Middle frontal gyrus (tissue), 1 donor: ENCODE measurements at regions not wholly inside any gene's neighbourhood (a gene's known extent, or its start where the extent isn't known, plus 50 kb on each side); places are given as distances from the start of the nearest gene placed in this dataset.
"Not testable (repeated sequence)": the region's sequence is repeated elsewhere in the genome, so short reads cannot be mapped to it uniquely, and the experiment has no call there.

Source experiments
- DNase-seq: peaks from one replicate; pipeline ENCODE4 v3.0.0-alpha.2; 2015; ENCODE audit warnings: low spot score; ENCODE audit errors: extremely low spot score

DNA sequence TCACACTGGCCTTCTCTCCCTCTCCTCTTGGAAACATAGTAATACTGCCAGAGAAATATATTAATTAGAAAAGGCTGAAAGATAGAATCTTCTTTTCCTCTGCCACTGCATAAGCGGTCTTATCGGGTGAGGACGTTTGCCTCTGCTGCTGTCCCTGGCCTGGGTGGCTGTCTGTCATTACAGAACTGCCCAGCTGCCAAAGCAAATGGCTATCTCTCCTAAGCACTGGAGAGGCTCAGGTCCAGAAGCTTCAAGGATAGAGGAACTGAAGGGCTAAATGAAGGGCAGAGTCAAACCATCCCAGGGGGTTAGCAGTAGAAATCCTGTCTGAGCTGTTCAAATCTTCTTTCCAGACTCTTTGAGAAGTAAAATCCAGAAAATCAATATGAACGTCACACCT lies 198.6 kb upstream of the CAND1 start:
- DNase-seq = no peak

DNA sequence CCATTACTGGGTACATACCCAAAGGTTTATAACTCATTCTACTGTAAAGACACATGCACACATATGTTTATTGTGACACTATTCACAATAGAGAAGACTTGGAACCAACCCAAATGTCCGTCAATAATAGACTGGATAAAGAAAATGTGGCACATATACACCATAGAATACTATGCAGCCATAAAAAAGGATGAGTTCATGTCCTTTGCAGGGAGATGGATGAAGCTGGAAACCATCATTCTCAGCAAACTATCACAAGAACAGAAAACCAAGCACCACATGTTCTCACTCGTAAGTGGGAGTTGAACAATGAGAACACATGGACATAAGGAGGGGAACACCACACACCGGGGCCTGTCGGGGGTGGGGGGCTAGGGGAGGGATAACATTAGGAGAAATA lies 196.9 kb upstream of the CAND1 start:
- DNase-seq = not testable (repeated sequence)

DNA sequence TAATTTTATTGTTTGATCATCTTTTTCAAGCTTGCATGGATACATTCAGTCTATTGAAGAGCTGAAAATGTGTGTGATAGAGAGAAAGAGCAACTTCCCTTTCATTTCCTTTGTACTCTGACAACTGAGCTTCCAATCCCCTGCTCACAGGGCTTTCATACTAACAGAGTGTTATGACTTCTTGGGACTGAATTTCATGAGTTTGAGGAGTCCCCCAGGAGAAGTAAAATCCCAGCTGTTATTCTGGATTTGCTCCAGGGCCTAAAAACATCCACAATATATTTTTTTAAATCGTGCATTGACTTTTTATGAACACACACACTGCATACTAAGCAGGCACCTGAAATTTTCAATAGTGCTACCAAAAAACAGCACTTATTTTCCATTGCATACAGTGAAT lies 195.8 kb upstream of the CAND1 start:
- DNase-seq = no peak

DNA sequence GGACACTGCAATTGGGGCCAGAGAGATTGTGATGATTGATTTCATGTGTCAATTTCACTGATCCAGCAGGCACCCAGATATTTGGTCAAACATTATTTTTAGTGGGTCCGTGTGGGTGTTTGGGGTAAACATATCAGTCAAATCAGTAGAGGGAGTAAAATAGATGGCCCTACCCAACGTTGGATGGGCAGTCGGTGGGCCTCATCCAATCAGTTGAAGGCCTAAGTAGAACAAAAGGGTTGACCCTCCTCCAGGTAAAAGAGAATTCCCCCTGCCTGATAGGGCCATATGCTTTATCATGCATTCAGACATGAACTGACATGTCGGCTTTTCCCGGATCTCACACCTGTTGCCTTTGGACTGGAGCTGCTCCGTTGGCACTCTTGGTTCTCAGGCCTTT lies 195.1 kb upstream of the CAND1 start:
- DNase-seq = no peak

DNA sequence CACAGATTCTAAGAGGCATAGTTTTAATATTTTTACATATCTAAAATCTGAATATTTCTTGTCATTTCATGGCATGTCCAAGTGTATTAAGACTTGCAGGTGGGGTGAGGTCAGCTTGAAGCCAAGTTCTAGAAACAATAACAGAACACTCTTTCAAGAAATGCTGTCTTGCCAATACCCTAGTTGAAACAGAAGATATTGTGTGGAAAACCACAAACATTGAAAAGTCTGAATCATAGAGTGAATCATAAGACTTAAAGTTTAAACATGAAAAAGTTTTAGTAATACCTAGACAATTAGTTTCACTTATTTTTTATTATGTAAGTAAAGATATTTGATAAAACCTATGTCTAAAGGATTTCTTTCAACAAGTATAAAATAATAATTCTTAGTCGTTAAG lies 191.5 kb upstream of the CAND1 start:
- DNase-seq = no peak

DNA sequence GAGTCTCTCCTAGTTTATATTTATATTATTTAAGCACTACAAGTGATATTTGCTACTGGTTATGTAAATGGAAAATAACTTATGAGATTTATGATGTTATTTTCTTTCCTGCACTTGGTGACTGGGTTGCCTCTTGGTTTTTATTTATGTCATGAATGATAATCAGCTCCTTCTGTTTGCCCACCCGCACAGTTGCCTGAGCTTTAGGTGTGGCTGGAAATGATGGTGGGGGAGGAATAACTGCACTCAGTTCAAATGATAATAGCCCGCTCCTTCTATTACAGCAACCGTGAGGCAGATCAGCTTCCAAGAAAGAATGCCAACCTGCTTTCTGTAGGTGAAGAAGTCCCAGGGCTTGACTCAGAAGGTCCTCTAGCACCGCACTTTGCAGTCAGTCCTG lies 190.2 kb upstream of the CAND1 start:
- DNase-seq = no peak

DNA sequence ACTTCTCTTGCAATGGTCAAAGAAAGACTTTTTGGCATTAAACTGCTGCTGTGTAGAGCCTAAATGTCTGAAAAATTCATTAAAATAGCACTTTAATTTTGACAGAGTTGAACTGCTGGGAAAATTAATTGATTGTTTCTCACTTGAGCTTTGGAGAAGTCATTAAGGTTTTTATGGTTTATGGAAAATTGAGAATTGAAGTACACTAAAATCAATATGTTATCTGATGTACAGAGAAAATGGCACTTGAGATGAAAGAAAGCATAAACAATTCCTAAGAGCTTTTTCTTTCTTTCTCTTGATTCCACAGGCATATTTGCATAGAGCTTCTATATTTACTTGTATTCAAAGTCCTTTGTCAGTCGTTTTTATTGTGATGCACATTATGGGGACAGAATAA lies 188.5 kb upstream of the CAND1 start:
- no peak for DNase-seq

DNA sequence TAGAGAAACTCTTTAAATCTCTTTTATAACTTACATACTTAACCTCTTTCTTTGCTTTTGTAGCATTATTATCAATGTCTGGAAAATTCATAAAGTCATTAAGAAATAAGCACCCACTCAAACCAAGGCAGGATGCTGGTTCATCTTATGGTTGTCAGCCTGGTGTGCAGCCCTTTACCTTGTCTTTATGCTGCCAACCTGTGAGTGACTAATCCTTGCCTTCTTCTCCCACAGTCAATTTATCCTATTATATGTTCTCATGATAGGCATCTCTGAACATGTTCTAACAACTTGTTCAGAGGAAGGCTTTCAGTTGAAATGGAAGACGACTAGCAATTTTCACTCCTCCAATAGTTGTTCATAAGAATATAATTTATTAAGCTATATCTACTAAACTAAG lies 186.9 kb upstream of the CAND1 start:
- DNase-seq = no peak

DNA sequence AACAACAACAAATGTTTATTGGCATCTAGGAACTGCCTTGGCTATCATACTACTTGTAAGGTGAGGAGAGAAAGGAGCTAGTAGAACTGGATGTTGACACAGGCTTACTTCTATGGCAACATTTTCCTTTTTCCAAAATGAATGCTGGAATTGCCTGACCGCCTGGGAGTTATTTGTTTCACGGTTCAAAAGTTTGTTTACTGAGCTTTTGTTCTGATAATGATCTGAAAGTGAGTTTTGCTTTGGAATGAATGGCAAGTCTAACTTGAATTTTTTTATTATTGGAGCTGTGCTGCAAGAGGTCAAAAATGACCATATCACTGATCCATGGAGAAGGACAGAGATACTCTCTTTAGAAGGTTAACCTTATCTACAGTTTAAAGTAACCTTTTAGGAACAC lies 183.5 kb upstream of the CAND1 start:
- no peak for DNase-seq

DNA sequence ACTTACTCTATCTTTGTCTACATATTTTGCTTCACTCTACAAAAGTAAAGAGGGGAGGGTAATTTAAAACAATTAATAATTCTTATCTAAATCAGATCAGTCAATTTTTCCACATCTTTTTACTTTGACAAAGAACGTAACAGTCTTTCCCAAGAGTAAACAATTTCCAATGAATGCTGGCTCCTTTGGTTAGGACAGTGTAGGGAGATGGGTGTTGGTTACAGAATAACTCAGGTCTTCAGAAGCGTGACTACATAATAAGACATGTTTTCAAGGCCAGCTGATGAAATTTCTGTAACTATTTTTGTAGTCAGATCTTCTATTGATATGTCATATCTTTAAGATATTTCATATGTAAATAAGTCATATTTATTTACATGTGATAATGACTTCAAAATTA lies 183.0 kb upstream of the CAND1 start:
- no peak for DNase-seq

DNA sequence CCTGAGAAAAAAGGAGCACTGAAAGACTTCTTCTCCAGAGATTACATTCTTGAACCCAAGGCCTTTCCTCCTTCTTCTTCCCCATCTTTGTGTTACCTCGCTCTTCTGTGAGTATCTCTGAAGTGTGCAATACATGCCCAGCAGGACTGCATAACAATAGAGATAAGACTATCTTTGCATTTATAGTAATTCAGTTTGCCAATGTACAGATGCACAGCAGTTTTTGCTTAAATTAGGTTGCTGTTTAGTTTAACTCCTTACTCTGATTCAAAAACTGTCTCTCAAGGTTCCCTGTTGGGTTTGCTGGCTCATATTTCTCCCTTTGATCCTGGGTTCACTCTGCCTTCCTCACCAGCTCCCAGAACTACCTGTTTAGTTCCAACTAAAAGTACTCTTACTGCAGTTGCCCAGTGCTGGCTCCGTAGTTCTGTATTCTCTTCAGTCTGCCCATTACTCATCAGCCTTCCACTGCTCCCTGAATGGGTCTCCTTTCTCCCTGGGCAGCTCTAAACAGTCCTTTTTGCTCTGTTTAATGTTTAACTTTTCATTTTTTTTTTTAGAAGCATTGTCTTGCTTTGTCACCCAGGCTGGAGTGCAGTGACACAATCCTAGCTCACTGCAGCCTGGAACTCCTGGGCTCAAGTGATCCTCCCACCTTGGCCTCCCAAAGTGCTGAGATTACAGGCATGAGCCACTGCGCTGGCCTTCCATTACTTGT lies 180.6 kb upstream of the CAND1 start:
- no peak for DNase-seq

DNA sequence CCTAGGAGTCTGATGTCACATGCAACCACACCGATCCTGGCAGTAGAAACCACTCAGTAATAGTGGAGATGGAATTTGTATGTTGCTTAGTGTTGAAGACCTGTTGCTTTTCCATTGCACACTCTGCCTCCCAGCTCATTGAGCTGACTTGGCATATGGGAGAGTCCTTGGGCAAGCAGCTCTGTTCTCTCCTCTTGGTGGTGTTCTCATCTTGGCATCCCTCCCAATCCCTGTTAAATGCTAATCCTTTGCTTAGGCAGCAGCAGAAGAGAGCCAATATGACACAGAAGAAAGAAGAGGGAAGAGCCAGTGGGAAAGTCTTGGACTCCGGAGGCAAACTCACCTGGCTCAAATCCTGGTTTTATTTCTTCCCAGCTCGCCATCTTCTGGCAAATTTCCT lies 178.0 kb upstream of the CAND1 start:
- no peak for DNase-seq

DNA sequence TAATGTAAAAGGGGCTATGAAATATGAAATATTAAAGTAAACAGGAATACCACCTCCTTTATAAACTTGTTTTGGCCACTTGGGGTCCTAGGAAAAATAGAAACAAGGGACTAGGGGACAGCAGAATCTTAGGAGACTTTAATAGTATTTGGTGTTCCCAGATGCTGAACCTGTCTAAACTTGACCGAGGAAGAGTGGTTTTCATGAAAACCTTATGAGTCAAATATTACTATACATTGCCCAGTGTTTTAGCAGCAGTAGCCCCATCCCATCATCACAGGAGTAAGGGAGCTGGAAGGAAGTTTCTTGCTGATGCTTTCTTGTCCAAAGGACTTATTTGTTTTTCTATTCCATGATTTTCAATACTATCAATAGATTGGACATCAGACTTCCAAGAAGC lies 177.5 kb upstream of the CAND1 start:
- no peak for DNase-seq

DNA sequence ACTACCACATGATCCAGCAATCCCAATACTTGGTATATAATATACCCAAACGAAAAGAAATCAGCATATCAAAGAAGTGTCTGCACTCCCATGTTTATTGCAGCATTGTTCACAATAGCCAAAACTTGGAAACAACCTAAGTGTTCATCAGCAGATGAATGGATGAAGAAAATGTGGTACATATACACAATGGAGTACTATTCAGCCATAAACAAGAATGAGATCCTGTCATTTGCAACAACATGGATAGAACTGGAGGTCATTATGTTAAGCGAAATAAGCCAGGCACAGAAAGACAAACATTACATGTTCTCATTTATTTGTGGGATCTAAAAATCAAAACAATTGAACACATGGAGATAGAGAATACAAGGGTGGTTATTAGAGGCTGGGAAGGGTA lies 176.2 kb upstream of the CAND1 start:
- DNase-seq = not testable (repeated sequence)

DNA sequence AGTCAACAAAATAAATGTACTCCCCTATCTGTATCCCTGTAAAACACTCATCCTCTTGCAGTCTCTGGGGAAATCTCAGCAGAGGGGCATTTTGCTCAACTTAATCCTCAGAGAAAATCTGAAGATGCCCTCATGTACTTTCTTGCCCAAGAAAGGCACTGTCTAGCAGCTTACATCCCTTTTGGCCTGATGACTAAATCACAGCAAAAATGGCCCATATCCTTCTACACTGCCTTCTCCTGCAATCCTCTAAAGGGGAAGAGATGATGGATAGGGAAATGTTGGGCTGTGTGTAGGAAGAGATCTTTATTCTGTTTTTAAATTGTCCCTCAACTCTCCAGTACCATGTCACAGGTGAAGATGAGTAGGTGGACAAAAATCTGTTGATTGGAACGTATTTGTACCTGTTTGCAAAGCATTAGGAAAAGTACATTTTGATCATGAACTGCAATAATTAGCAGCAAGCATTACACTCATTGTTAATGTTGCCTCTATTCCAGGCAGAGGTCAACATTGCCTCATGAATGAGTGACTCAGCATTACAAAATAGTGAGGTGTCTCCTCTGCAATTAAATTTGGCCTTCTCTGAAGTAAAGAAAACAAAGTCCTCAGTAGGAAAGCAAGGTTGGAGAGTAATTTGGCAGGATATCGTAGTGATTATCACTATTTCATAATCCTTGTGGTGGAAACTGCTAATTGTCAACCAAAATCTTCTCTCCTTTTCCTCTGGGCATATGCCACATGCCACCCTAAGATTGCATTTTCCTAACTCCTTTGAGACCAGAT lies 172.4 kb upstream of the CAND1 start:
- no peak for DNase-seq

DNA sequence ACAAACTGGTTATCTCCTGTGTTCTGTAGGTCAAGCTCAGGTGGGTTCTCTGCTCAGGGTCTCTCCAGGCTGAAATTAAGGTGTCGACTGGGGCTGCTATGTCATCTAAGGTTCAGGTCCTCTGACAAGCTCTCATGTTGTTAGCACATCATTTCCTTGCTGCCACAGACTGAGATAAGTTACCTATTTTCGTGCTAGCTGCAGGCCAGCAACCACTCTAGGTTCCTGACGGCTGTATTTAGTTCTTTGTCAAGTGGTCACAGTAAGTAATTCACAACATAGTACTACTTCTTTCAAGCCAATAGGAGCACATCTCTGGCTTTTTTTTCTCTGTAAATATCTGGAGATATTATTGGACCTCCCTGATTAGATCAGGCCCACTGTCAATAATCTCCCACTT lies 169.3 kb upstream of the CAND1 start:
- DNase-seq = no peak

DNA sequence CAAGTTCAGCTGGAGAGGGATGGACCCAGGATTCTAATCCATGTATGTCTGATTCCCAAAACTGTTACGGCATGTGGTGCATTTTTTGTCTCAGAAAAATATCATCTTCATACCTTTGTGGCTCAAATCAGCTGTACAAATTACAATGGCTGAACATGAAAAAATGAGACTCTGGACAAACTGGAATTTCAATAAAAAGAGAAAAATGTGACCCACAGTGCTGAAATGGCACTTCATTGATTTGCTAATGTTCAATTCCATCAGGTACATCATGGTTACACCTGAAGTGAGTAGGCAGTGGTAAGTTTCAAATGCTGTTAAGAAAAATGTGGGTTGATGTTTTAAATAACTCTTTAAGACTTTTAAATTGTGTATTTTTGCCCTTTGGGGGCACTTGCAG lies 165.6 kb upstream of the CAND1 start:
- DNase-seq = no peak

DNA sequence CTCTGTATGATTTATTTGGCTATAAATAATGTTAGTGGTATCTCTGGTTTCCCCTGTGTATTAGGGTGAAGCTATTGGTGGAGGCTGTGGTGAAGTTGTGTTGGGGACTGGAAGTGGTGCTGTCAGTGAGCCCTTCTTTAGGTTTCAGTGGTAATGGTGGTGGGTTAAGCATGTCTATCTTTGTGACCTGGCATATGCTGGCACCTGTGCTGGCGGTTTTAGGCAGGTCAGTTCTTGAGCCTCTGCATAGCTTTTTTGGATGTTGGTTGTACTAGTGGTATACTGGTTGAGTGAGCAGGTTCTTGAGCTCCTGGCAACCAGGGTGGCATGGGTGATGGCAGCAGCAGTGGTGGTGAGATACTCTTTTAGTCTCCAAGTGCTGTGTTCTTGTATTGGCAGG lies 161.9 kb upstream of the CAND1 start:
- no peak for DNase-seq

DNA sequence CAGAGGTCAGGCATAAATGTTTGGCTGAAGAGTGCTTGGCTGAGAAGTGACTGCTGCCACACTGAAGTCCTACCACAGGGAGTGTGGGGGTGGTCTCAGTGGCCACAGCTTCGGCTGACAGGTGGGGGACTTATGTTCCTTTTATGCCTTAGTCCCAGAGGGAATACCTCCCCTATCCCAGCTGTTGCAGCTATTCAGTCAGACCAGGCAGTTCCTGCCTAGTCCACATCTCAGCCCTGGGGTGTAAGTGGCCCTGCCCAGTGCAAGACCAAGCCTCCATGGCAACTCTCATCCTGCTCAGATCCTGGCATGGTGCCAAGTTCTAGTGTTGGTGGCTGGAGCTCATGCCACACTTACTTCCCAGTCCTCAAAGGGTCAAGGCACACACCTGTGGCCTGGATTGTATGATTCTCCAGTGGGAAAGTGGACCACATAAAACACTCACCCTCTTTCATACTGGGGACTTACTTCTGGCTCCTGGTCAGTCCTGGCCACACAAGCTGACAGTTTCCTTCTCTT lies 161.3 kb upstream of the CAND1 start:
- no peak for DNase-seq

DNA sequence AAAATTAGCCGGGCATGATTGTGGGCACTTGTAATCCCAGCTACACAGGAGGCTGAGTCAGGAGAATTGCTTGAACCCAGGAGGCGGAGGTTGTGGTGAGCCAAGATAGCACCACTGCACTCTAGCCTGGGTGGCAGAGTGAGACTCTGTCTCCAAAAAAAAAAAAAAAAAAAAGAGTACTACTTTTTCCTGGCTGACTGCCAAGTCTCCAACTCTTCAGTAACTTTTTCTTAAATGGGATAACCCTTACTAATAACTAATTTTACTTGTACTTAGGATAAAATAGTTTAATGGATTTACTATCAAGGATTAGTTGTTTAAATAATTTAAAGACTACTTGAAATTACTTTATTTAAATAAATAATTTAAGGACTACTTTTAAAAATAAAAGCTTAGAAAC lies 158.8 kb upstream of the CAND1 start:
- DNase-seq = not testable (repeated sequence)

DNA sequence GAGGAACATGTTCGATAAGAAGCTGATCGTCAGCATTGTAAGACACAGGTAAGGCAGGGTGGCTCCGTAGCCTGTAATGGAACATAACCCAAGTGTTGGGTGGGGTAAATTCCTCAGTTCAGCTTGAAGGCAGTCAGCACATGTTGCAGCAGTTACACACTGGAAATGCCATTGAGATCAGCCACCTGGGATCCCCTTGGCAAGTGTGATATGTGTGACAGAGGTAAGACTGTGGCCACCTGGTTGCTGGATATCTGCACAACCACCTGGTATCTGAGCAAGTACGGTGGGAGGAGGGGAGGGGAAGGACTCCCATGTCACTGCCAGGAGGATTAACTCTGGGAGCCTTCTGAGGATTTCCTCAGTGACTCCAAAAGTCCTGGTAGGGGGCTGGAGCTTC lies 158.0 kb upstream of the CAND1 start:
- DNase-seq = no peak

DNA sequence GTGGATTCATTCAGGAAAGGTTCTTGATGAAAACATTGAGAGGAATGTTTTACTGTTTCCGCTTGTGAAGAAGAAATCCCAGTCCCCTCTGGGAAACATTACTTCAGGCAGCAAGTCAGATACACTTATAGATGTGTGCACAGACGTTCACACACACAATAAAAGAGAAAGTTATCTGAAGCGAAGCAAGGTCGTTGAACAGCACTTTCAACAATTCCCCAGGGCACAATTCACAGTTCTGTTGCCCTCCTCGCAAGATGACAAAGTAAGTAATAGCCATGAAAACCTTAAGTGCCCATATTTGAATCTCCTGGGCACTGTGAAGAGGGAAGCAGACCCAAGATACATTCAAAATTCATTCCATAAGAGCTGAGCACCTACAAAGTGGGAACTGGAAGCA lies 156.6 kb upstream of the CAND1 start:
- DNase-seq = no peak

DNA sequence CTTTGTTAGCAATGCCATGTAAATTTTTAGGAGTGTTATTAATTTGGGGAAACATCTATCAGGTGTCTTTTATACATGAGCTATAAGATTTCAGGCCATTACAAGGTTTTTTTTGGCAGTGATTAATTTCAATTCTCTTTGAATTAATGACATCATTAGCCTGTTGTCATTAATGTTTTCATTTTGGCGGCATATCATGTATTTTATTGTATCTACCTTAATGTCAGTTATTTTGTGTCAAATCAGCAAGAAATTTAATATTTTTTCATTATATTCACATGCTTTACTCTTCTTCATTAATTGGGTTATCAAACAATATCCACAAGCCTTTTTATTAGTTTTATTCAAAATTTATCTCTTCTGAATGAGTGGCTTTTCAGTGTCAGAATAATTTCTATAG lies 153.0 kb upstream of the CAND1 start:
- no peak for DNase-seq
